Germinal center (tissue), 1 donor: ENCODE measurements at regions not wholly inside any gene's neighbourhood (a gene's known extent, or its start where the extent isn't known, plus 50 kb on each side); places are given as distances from the start of the nearest gene placed in this dataset.
"Not testable (repeated sequence)": the region's sequence is repeated elsewhere in the genome, so short reads cannot be mapped to it uniquely, and the experiment has no call there.

Source experiments
- DNase-seq: peaks from one replicate; pipeline ENCODE4 v3.0.0; 2012; ENCODE audit warnings: mixed read lengths, low spot score

- DNase-seq = not testable (repeated sequence)
Observed at GRCh38 chr9:63812822-63813221, 1472.2 kb downstream of the FOXD4L5 start.

- DNase-seq = not testable (repeated sequence)
Observed at GRCh38 chr9:63804205-63804604, 1480.8 kb downstream of the FOXD4L5 start.

- DNase-seq = not testable (repeated sequence)
Observed at GRCh38 chr9:63794081-63794685, 1490.8 kb downstream of the FOXD4L5 start.

- not testable (repeated sequence) for DNase-seq
Observed at GRCh38 chr9:63787454-63787853, 1497.6 kb downstream of the FOXD4L5 start.

- DNase-seq = not testable (repeated sequence)
Observed at GRCh38 chr9:63785059-63785458, 1500.0 kb downstream of the FOXD4L5 start.

GRCh38 chr9:63784421-63784820 is 1500.6 kb downstream of the FOXD4L5 start:
- DNase-seq = not testable (repeated sequence)

- not testable (repeated sequence) for DNase-seq
Observed at GRCh38 chr9:63781817-63782439, 1503.1 kb downstream of the FOXD4L5 start.

GRCh38 chr9:63781390-63781789 is 1503.6 kb downstream of the FOXD4L5 start:
- not testable (repeated sequence) for DNase-seq

- DNase-seq = not testable (repeated sequence)
Observed at GRCh38 chr9:63776220-63776619, 1508.8 kb downstream of the FOXD4L5 start.

GRCh38 chr9:63775092-63775426 is 1510.0 kb downstream of the FOXD4L5 start:
- DNase-seq = not testable (repeated sequence)

GRCh38 chr9:63774369-63775091 is 1510.5 kb downstream of the FOXD4L5 start:
- DNase-seq = not testable (repeated sequence)

- not testable (repeated sequence) for DNase-seq
Observed at GRCh38 chr9:63762230-63762629, 1522.8 kb downstream of the FOXD4L5 start.

- not testable (repeated sequence) for DNase-seq
Observed at GRCh38 chr9:63729021-63729420, 1556.0 kb downstream of the FOXD4L5 start.

- DNase-seq = no peak
Observed at GRCh38 chr9:63728287-63728686, 1556.7 kb downstream of the FOXD4L5 start.

GRCh38 chr9:63708285-63708684 is 1576.7 kb downstream of the FOXD4L5 start:
- not testable (repeated sequence) for DNase-seq

- DNase-seq = not testable (repeated sequence)
Observed at GRCh38 chr9:63704456-63704855, 1580.6 kb downstream of the FOXD4L5 start.

- DNase-seq = not testable (repeated sequence)
Observed at GRCh38 chr9:63703670-63704069, 1581.3 kb downstream of the FOXD4L5 start.

GRCh38 chr9:63703138-63703665 is 1581.8 kb downstream of the FOXD4L5 start:
- DNase-seq = not testable (repeated sequence)
